ENCODE measurements at regions not wholly inside any gene's neighbourhood (a gene's known extent, or its start where the extent isn't known, plus 50 kb on each side); places are given as distances from the start of the nearest gene placed in this dataset.
A peak's percentile ranks its signal among the peaks of the same experiment; 100 is the strongest.
"Not testable (repeated sequence)": the region's sequence is repeated elsewhere in the genome, so short reads cannot be mapped to it uniquely, and the experiment has no call there.

DNA sequence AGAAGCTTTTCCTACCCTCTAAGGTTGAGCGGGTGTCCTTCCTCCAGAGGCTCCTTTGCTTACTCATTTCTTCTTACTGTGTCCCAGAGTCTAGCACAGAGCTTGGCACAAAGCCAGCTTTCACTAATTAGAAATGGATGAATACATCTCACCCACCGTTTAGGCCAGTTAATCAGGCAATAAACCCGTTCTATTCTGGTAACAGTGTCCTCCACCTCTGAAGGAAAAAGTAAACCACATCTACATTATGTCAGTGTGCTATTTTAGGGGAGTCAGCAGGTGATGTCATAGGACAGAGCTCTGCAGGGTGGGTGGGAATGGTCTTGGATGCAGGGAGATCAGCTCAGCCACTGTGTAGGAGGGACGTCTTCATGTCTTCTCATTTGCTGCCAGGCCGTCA lies 109.2 kb downstream of the OSTF1 start:
- no peak for DNase-seq

DNA sequence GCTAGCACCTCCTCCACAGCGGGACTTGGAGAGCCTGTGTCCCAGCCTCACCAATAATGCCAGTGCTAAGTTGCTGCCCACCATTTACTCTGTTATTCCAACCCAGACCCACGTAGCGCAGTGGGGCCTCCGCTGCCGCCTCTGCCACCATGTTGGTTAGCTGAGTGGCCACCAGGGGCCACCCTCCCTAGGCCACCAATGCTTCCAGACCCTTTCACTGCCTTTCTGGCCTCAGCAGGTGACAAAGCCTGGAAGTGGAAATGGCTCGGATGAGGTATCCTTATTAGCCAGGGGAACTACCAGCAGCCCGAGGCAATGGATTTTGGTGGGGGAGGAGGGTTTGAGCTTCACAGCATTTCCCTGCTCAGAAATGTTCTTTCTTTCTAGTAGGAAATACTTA lies 110.1 kb downstream of the OSTF1 start:
- no peak for DNase-seq

DNA sequence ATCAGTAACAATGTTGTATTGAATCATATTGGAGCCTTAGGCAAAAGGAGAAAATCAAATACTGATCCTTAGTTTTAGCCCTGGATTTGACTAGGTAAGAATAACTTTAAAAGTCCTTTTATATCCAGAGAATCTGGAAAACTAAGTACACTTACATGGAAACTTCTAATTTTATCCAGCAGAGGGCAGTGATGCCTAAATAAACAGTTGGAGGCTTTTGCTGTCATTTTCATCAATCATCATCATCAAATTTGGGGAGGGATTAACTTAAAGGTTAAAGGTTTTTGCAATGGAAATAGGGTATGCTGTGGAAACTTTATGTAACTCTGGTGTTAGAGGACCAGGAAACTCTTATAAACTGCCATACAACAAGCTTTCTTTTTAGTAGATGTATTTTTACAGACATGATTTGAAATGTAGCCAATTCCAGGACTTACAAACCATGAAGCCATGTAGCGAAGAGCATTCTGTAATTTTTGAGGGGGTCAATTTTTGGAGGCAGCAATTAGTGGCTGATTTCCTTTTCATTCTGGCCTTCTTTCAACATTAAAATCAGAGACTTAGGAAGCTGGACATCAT lies 112.7 kb downstream of the OSTF1 start:
- no peak for DNase-seq

DNA sequence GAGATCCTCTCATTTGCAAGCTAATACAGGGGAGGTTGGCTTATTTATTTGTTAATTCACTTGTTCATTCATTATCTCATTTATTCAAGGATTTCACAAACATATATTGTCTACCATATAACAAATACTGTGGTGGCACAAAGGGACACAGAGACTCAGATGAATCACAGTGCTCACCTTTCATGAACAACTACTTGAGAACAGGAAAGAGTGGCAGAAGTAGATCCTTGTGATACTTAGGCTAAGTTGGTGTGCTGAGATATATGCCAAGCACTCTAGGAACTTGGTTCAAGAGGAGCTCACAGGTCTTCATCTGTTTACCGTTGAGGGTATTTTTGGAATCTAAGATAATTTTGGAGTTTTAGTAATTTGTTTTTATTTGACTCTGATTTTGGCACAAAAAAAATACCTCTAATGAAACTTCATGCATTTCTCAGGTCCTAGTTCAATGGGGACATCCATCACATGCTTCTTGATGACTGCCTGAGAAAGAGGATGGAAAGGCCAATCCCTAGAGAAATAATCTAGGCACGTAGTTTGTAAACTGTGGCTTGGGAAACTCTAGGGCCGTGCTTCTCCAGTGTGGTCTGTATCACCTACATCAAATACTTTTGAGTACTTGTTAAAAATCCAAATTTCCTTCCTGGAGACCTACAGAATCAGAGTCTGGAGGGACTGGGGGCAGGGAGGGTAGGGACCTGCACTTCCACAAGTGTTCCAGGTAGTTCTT lies 113.3 kb downstream of the OSTF1 start:
- no peak for DNase-seq

DNA sequence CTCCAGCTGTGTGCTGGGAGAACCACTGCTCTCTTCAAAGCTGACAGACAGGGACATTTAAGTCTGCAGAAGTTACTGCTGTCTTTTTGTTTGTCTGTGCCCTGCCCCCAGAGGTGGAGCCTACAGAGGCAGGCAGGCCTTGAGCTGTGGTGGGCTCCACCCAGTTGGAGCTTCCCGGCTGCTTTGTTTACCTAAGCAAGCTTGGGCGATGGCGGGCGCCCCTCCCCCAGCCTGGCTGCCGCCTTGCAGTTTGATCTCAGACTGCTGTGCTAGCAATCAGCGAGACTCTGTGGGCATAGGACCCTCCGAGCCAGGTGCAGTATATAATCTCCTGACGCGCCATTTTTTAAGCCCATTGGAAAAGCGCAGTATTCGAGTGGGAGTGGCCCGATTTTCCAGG lies 119.7 kb downstream of the OSTF1 start:
- DNase-seq = not testable (repeated sequence)

DNA sequence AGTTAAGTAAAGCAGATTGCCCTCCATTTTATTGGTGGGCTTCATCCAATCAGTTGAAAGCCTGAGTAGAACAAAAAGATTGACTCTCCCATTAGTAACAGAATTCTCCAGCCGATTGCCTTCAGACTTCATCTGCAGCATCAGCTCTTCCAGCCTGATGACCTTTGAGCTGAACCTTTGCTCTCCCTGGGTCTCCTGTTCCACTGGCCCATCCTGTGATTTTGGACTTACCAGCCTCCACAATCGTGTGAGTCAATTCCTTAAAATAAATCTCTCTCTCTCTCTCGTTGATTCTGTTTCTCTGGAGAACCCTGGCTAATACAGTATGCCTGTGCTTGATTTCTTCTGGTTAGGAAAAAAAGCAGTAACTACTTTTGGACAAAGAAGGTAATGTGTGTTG lies 121.9 kb downstream of the OSTF1 start:
- DNase-seq = no peak

DNA sequence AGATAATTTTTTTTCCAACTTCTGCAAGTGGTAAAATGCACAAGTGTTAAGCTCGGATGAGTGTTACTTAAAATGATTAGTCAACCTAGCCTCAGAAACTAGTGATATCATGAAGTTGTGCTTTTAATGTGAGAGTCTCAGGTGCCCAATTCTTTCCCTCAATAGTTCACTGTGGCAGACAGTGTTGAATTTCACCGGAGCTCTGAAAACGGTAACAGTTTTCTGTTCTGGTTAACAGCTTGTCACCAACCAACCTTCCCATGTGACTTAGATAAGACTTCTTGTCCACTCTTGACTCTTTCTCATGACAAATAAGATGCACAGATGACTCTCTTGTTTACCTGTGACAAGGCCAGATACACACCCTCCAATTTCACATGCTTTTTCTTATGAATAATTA lies 125.5 kb downstream of the OSTF1 start:
- no peak for DNase-seq

DNA sequence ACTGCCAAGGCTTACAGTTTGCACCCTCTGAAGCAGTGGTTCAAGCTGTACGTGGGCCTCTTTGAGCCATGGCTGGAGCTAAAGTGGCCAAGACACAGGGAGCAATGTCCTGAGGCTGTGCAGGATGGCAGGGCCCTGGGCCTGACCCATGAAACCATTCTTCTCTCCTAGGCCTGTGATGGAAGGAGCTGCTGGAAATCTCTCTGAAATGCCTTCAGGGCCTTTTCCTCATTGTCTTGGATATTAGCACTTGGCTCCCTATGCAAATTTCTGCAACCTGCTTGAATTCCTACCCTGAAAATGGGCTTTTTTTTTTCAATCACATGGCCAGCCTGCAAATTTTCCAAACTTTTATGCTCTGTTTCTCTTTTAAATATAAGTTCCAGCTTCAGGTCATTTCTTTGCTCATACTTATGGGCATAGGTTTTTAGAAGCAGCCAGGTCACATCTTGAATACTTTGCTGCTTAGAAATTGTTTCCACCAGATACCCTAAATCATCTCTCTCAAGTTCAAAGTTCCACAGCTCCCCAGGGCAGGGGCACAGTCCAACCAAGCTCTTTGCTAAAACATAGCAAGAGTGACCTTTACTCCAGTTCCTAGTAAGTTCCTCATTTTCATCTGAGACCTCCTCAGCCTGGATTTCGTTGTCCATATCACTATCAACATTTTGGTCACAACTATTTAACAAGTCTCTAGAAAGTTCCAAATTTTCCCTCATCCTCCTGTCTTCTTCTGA lies 138.3 kb downstream of the OSTF1 start:
- no peak for DNase-seq

DNA sequence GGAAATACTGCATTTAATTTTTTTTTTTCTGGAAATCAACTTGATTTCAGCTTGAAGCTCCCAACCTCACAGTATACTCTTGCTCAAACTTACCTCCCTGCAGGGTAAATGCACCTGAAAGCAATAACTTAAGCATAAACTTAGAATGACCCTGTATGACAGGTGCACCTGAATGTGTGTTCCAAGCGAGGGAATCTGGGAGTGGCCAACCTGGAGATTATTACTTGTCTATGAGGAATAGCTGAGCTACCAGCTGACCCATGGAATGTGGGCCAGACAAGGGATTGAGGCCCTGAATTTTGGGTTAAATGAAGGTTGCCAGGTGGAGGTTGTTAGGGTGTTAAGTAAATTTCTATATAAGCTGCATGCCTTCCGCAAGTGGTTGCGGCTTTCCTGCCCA lies 140.6 kb downstream of the OSTF1 start:
- no peak for DNase-seq

DNA sequence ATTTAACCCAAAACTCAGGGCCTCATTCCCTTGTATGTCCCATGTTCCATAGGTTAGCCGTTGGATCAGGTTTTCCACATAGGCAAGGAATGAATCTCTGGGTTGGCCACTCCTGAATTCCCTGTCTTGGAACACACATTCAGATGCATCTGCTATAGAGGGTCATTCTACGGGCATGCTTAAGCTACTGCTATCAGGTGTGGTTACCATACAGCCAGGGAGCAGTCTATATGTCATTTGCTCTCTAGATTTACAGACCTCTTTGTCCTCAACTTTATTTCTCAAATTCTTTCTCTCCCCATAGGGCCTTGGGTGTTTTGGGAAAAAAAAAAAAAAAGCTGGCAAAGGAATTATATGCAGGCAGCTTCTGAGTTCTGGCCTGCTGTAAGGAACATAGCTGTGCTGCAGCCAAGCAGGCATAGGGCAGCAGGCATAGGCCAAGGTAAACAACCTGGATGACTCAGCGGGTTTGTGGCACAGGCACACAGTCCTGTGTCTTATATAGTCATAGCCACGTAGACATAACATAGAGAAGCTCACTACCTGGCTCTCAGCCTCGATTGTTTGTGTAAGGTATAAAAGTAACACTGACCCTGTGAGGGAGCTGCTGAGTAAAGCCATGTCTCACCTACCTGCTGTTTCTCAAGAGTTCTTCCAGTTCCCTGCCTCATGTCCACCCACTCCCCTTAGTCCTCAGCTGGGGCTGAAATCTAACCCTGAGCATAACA lies 141.5 kb downstream of the OSTF1 start:
- no peak for DNase-seq

DNA sequence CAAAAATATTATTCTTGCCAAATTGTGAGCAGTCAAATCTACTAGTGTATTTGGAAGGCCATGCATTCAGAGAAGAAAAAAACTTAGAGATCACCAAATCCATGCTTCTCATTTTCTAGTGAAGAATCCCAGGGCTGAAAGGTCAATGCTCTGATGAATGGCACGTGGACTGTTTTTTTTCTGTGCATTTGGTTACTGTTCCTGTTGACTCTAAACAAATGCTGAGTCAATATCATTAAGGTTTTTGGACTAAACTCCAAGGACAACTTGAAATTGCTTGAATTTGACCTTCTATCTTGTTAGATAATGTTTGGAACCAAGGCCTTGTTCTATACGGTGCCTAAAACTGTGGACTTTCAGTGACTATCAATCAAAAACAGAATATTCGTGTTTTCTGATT lies 142.2 kb downstream of the OSTF1 start:
- no peak for DNase-seq

DNA sequence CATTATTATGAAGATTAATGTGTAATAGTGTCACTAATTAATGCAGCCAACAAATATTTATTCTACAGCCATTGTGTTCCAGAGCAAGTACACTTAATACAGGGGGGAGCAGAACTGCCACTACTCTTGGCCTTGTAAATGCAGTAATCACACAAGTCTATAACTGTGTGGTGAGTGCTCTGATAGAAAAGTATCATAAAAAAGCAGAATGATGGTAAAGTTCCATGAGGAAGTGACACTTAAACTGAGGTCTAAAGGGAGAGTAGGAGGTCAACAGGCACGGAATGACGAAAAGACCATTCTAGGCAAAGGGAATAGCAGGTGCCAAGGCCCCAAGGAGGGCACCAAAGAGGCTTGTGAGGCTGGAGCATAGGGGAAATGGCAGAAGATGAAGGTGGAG lies 142.9 kb downstream of the OSTF1 start:
- DNase-seq = no peak

DNA sequence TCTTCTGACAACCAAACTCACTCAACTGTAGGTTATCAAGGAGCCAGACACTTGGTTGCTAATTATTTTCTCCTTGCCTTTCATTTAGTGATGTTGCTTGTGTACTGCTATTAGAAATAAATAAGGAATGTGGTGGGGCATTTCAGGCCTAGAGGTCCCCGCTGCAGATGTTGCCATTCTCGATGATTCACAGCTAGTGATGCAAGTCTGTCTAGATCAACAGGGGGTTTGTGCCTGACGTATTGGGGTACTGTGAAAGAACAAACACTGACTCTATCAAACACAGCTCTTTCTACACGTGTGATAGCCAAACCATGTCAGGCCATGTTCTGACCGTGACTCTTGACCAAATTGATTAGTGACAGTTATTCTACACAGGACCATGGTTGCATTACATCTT lies 144.7 kb downstream of the OSTF1 start:
- DNase-seq = no peak

DNA sequence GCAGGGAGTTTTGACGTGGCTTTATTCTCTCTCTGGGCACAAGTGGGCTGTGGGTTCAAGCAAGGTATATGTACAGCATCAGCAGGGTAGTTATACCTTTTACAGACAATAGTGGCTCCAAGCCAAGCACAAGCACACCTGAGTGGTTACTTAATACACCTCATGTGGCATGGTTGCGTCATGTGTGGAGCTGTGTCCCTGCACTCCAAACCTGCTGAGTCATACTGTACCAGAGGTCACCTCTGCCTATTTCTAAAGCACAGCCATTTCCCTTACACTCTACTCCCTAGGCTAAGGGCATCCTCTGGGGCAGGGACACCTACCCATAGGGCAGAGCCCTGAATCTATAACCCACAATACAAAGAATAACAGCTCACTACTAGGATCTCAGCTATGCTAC lies 147.3 kb downstream of the OSTF1 start:
- no peak for DNase-seq

DNA sequence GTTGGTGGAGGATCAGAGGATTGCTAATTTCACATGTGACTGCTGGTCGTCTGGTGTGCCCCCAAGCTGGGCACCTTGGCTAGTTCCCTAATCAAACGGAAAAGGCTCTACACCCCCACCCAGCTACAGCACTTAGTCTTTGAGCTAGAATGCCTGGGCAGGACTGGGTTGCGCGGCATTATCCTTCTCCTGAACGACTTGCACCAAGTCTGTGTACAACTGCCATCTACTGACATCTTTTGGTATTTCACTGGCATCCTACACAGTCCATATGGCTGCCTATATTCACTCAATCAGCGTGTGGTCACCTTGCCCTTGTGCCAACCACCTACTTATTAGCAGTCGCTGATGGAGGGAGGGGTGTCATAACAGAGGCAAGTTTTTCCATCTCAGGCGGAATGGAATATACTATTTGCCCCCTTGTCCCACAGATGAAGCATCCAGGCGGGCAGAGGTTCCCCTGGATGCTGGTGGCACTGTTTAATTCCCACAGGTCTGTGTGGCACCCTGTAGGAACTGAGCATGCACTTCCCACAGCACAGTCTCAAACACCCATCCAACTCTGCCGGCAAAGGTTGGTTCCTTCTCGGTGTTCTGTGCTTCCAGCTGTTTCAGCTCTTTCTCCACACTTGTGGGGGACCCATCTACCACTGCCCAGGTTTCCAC lies 150.1 kb downstream of the OSTF1 start:
- DNase-seq = peak; percentile 30 to 42

DNA sequence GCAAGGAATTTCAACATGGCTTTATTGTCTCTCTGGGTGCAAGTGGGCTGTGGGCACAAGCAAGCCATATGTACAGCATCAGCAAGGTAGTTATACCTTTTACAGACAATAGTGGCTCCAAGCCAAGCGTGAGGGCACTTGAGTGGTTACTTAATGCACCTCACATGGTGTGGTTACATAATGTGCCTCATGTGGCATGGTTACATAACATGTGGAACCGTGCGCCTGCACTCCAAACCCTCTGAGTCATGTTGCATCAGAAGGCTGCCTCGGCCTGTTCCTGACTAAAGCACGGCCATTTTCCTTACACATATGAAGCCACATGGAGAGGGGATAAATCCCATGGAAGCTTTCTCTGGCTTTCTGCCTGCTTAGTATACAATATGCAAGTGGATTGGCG lies 150.9 kb downstream of the OSTF1 start:
- DNase-seq = no peak

DNA sequence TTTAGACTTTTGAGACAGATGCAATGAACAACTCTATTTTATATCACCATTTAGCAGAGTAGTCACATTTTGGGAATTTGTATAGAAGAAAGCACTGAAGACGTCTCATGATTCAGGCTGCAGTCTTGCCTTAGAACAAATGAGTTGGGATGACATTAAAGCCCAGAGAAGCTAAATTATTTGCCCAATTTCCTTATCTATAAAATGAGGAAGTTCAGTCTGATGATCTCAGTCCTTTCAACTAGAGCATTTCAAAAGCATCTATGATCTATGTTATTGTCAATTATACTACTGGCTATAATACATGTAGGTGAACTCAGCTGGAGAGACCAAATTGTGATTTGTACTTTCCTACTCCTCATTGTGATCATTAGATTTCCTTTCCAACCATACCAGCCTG lies 154.1 kb downstream of the OSTF1 start:
- no peak for DNase-seq

DNA sequence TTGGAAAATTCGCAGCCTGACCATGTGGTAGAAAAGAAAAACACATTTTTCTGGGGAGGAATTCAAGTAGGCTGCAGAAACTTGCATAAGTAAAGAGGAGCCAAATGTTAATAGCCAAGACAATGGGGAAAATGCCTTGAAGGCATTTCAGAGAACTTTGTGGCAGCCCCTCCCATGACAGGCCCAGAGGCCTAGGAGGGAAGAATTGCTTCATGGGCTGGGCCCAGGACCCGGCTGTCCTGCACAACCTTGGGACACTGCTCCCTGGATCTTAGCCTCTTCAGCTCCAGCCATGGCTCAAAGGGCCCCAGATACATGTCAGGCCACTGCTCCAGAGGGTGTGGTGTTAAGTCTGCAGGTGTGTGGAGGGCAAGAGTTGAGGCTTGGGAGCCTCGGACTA lies 158.6 kb downstream of the OSTF1 start:
- DNase-seq = no peak

DNA sequence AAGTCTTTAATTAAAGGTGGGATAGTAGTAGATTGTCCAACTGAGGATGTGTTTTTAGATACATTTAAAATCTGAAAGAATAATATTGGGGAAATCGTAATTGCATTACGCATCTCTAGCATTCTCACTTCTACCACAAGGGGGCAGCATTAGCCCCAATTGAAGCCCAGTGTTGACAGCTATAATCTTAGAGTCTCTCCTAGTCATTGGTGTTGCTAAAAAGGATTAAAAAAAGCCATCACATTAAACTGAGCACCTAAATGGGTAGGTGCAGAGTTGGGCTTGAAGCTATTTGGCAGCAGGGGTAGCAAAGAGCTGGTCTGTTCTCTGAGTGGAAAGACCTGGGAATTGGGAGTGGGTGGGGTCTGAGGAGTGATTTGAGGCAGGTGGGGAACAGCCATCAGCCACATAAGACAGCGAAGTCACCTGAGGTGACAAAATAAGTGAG lies 177.2 kb downstream of the OSTF1 start:
- DNase-seq = peak; percentile 52 to 53

DNA sequence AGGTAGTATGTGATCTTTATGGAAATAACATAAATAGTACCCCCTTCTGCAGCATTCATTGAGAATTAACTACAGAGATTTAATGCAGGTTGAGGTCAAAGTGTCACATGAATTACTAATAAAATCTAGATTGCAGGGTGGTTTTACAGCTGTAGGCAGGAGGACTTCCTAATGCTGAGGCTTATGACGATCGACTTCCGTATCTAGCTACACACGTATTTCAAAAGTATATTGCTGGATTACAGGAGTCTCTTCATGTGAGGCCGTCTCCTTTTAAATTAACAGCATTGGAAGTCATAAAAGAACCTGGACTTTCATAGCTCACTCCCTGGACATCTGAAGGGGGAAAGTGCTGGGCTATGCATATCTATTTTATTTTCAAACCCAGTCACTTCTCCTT lies 180.9 kb downstream of the OSTF1 start:
- no peak for DNase-seq

DNA sequence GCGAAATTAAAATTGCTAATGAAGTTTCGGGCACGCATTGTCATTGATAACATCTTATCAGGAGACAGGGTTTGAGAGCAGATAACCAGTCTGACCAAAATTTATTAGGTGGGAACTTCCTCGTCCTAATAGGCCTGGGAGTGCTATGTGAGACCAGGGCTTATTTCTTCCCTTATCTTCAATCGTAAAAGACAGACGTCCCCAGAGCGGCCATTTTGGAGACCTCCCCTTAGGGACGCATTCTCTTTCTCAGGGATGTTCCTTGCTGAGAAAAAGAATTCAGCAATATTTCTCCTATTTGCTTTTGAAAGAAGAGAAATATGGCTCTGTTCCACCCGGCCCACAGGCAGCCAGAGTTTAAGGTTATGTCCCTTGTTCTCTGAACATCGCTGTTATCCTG lies 184.7 kb downstream of the OSTF1 start:
- DNase-seq = not testable (repeated sequence)

DNA sequence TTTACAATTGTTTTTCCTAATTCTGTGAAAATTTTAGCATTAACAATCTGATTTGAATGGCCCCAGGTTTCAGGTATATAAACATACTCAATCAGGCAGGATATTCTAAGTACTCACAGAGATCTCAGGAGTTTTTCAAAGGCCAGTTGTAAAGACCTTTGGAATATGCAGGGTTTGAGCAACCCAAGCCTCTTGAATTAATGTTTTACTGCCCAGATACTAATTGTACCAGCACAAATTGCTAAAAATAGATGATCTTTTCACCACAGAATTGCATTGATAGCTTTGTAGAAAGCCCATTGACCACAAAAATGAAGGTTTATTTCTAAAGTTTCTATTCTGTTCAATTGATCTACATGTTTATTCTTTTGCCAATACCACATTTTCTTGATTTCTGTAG lies 186.5 kb downstream of the OSTF1 start:
- no peak for DNase-seq

DNA sequence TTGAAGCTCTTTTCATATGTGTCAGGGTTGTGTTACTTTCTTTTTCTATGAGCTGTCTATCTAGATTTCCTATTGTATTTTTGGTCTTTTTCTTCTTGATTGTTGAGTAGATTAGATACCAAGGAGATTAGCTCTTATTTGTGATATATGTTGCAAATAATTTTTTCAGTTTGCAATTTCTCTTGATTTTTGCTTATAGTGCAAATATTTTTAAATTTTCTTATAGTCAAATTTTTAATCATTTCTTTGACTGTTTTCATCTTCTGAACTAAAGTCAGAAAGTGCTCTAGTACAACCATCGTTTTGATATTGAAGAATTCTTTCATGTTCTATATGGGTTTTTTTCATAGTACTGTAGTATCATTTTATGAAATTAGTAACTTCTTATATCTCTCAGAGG lies 193.7 kb downstream of the OSTF1 start:
- no peak for DNase-seq
